B cell (primary cell): ENCODE measurements at regions not wholly inside any gene's neighbourhood (a gene's known extent, or its start where the extent isn't known, plus 50 kb on each side); places are given as distances from the start of the nearest gene placed in this dataset.

ENCODE experiments used
- ATAC-seq: fragments of 200-7000 bp; cut with Tn5 transposase; one replicate; pipeline ENCODE4 v1.10.0; 2021; ENCODE audit warnings: low read depth, mild to moderate bottlenecking, moderate number of reproducible peaks, moderate library complexity
- CTCF ChIA-PET: fragments of 350-600 bp; sonication (Branson Sonifier 250); formaldehyde crosslinking; loops from one replicate; lab custom pipeline; 2021; ENCODE audit warnings: antibody characterized with exemption, inconsistent platforms; lab: Charles Lee
- POLR2A ChIA-PET: fragments of 350-600 bp; sonication (Branson Sonifier 250); formaldehyde crosslinking; loops from one replicate; lab custom pipeline; 2021; ENCODE audit warnings: antibody characterized with exemption; lab: Charles Lee
- DNase-seq: peaks from one replicate; pipeline ENCODE4 v3.0.0; 2013
- H2AFZ ChIP-seq: 2 replicates; pipeline ENCODE4 v1.6.1; 2012; ENCODE audit warnings: mild to moderate bottlenecking, low read depth, low read length; ENCODE audit not compliant: insufficient read depth, poor library complexity, severe bottlenecking
- H3K27ac ChIP-seq, 2 donors: 1 replicate in 1 of 2; 2 replicates in 1 of 2; pipeline ENCODE4 v1.5.1; 2012 to 2013; ENCODE audit warnings: low read length in 2 of 2, mild to moderate bottlenecking in 2 of 2, moderate library complexity in 1 of 2
- H3K27me3 ChIP-seq, 4 experiments: fragments of 200-600 bp in 1 of 4; sonication (generic) in 1 of 4; replicated peaks in 1 of 4; 1 replicate in 2 of 4; 2 replicates in 2 of 4; pipeline versions ENCODE4 v1.6.1 to v1.7.0; 2013 to 2016; ENCODE audit warnings: low read length in 3 of 4, mild to moderate bottlenecking in 2 of 4, mixed read lengths in 1 of 4, moderate library complexity in 1 of 4; ENCODE audit not compliant: insufficient read depth in 4 of 4, control insufficient read depth in 3 of 4; ENCODE audit errors: control extremely low read depth in 1 of 4
- H3K36me3 ChIP-seq, 2 experiments: replicated peaks in 1 of 2; 1 replicate in 1 of 2; 2 replicates in 1 of 2; pipeline versions ENCODE4 v1.6.1 to v1.7.1; 2013; ENCODE audit warnings: low read length in 1 of 2; ENCODE audit not compliant: insufficient read depth in 2 of 2, control insufficient read depth in 1 of 2; ENCODE audit errors: control extremely low read depth in 1 of 2, extremely low read depth in 1 of 2
- H3K4me1 ChIP-seq, 2 donors: fragments of 200-600 bp in 1 of 2; sonication (generic) in 1 of 2; 1 replicate in 1 of 2; 2 replicates in 1 of 2; pipeline versions ENCODE4 v1.5.1 to v1.6.1; 2013 to 2017; ENCODE audit warnings: low read length in 2 of 2; ENCODE audit not compliant: control insufficient read depth in 2 of 2, insufficient read depth in 2 of 2
- H3K4me2 ChIP-seq: replicated peaks from 2 replicates; pipeline ENCODE3; 2012; ENCODE audit warnings: mild to moderate bottlenecking, low read depth, low read length; ENCODE audit not compliant: poor library complexity, severe bottlenecking
- H3K4me3 ChIP-seq, 5 experiments: fragments of 200-600 bp in 1 of 5; sonication (generic) in 1 of 5; 1 replicate in 3 of 5; 2 replicates in 2 of 5; pipeline versions ENCODE4 v1.5.1 to v1.7.0; 2011 to 2016; ENCODE audit warnings: low read length in 4 of 5, mild to moderate bottlenecking in 4 of 5, low read depth in 2 of 5, control low read depth in 1 of 5, moderate library complexity in 1 of 5; ENCODE audit not compliant: insufficient read depth in 1 of 5; ENCODE audit errors: control extremely low read depth in 1 of 5, extremely low read depth in 1 of 5
- H3K79me2 ChIP-seq: fragments of 200-600 bp; sonication (generic); one replicate; pipeline ENCODE4 v1.6.0; 2016; ENCODE audit warnings: low read length; ENCODE audit not compliant: control insufficient read depth, insufficient read depth
- H3K9ac ChIP-seq: fragments of 200-600 bp; sonication (generic); 2 replicates; pipeline ENCODE4 v1.6.1; 2017; ENCODE audit warnings: mild to moderate bottlenecking, low read length, moderate library complexity
- H3K9me3 ChIP-seq, 3 donors: one replicate each; pipeline versions ENCODE4 v1.6.1 to v1.7.1; 2013; ENCODE audit warnings: low read length in 2 of 3; ENCODE audit not compliant: control insufficient read depth in 2 of 3, insufficient read depth in 1 of 3; ENCODE audit errors: control extremely low read depth in 1 of 3
- H4K20me1 ChIP-seq: 2 replicates; pipeline ENCODE4 v1.6.0; 2012; ENCODE audit warnings: mild to moderate bottlenecking, low read length; ENCODE audit not compliant: insufficient read depth, control insufficient read depth, poor library complexity, severe bottlenecking
- H3K27ac Mint-ChIP-seq: one replicate; pipeline ENCODE4 v1.8.0; 2021; ENCODE audit warnings: mixed read lengths
- H3K27me3 Mint-ChIP-seq: one replicate; pipeline ENCODE4 v1.8.0; 2021; ENCODE audit warnings: mixed read lengths
- H3K4me1 Mint-ChIP-seq: one replicate; pipeline ENCODE4 v1.8.0; 2021; ENCODE audit warnings: mixed read lengths
- H3K4me3 Mint-ChIP-seq: one replicate; pipeline ENCODE4 v1.8.0; 2021; ENCODE audit warnings: mixed read lengths
- H3K9me3 Mint-ChIP-seq: one replicate; pipeline ENCODE4 v1.8.0; 2022; ENCODE audit warnings: mixed read lengths; ENCODE audit not compliant: insufficient read depth
- CTCF ChIP-seq: fragments of 200-600 bp; IDR thresholded peaks from one replicate; pipeline ENCODE4 v1.8.0; 2022; ENCODE audit warnings: antibody characterized with exemption, mild to moderate bottlenecking
- EZH2 ChIP-seq: IDR thresholded peaks from 2 replicates; pipeline ENCODE4 v1.6.1; 2012; ENCODE audit warnings: borderline replicate concordance, low read depth, mild to moderate bottlenecking, moderate library complexity, low read length; ENCODE audit not compliant: insufficient read depth, poor library complexity, severe bottlenecking
- WGBS: methylation state at CpG from one replicate; pipeline ENCODE4 v1.1.5; 2013; ENCODE audit warnings: missing lambda C conversion rate; ENCODE audit not compliant: insufficient coverage; 5-methylcytosine and 5-hydroxymethylcytosine counted together
- intact Hi-C: fragments of 100-400 bp; cut with micrococcal nuclease; formaldehyde crosslinking; loops from one replicate; pipeline ENCODE4 v1.10.0; 2022

GRCh38 chr6:87949194-87949593, 98.4 kb upstream of the SPACA1 start:
- ATAC-seq: no peak
- Histone ChIP-seq H3K36me3 (no peaks in the 10 kb centered on the region), H3K27me3 (peaks cover 0 to 8% (median 0%) of the 10 kb centered on the region in 4 experiments), H3K9me3 (no peaks in the 10 kb centered on the region), H3K4me1 (no peaks in the 10 kb centered on the region), H3K4me3 (no peak overlapping the region), H3K9ac (no peak overlapping the region), H2AFZ (no peak overlapping the region), H3K79me2 (no peaks in the 10 kb centered on the region), H4K20me1 (no peaks in the 10 kb centered on the region), H3K4me2 (no peak overlapping the region), H3K27ac (no peak overlapping the region)
- no peak overlapping the region for H3K4me3 Mint-ChIP-seq
- ChIA-PET CTCF (no interaction called here), POLR2A (no interaction called here)
- H3K27ac Mint-ChIP-seq: no peak overlapping the region
- peaks cover 4% of the 10 kb centered on the region for H3K27me3 Mint-ChIP-seq
- intact Hi-C loops: no loop called here
- TF ChIP-seq EZH2: no peak
- no peak for TF ChIP-seq CTCF
- H3K9me3 Mint-ChIP-seq: no peaks in the 10 kb centered on the region
- 97% methylated on average over 6 of the region's 7 CpGs for WGBS
- H3K4me1 Mint-ChIP-seq: no peaks in the 10 kb centered on the region
- DNase-seq: no peak

DNA sequence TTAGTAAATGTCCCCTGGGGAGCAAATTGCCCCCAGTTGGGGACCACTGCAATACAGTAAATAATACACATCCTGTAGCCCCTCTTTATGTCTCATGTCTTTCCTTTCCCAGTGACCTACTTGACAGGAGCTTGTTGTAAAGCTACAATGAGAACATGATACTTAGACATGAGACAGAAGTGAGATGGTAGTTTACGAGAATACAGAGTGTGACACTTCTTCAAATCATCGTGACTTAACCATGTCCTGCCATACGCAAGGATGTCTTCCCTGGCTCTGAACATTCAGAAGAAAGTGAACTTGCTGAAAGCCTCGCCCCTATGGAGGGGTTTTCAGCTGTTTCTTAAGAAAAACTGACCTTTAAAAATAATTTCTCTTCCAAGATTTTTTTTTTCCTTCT, 101.0 kb upstream of the SPACA1 start:
- Mint-ChIP-seq H3K27ac (no peak overlapping the region), H3K9me3 (no peaks in the 10 kb centered on the region), H3K27me3 (peaks cover 8% of the 10 kb centered on the region), H3K4me1 (no peaks in the 10 kb centered on the region), H3K4me3 (no peak overlapping the region)
- Histone ChIP-seq H2AFZ (no peak overlapping the region), H3K9ac (no peak overlapping the region), H3K27me3 (peaks cover 0 to 8% (median 0%) of the 10 kb centered on the region in 4 experiments), H3K4me2 (no peak overlapping the region), H3K36me3 (no peaks in the 10 kb centered on the region), H3K9me3 (no peaks in the 10 kb centered on the region), H4K20me1 (no peaks in the 10 kb centered on the region), H3K4me3 (no peak overlapping the region), H3K79me2 (no peaks in the 10 kb centered on the region), H3K4me1 (no peaks in the 10 kb centered on the region), H3K27ac (no peak overlapping the region)
- no peak for TF ChIP-seq EZH2
- no peak for TF ChIP-seq CTCF
- CTCF ChIA-PET: no interaction called here
- WGBS: 87% methylated on average over 3 of the region's 4 CpGs
- intact Hi-C loops: no loop called here
- DNase-seq (no peak), ATAC-seq (no peak)
- POLR2A ChIA-PET: no interaction called here
